Muscle layer of duodenum (tissue), 2 donors: ENCODE measurements at regions not wholly inside any gene's neighbourhood (a gene's known extent, or its start where the extent isn't known, plus 50 kb on each side); places are given as distances from the start of the nearest gene placed in this dataset.

Source experiments
- H3K27ac ChIP-seq: one replicate; pipeline ENCODE4 v1.7.0; 2013; ENCODE audit warnings: mild to moderate bottlenecking, low read length
- H3K27me3 ChIP-seq: one replicate; pipeline ENCODE4 v1.7.0; 2013; ENCODE audit warnings: low read depth, mild to moderate bottlenecking, control low read depth, low read length
- H3K36me3 ChIP-seq, 2 donors: one replicate each; pipeline ENCODE4 v1.7.0; 2013; ENCODE audit warnings: low read length in 2 of 2, control low read depth in 1 of 2, mild to moderate bottlenecking in 1 of 2; ENCODE audit not compliant: insufficient read depth in 2 of 2, control insufficient read depth in 1 of 2
- H3K4me1 ChIP-seq, 2 donors: one replicate each; pipeline ENCODE4 v1.7.0; 2013; ENCODE audit warnings: low read length in 2 of 2, mild to moderate bottlenecking in 2 of 2, control low read depth in 1 of 2, moderate library complexity in 1 of 2; ENCODE audit not compliant: insufficient read depth in 2 of 2, control insufficient read depth in 1 of 2
- H3K4me3 ChIP-seq, 2 donors: one replicate each; pipeline ENCODE4 v1.7.0; 2013; ENCODE audit warnings: low read length in 2 of 2, low read depth in 1 of 2, mild to moderate bottlenecking in 1 of 2
- H3K9me3 ChIP-seq, 2 donors: one replicate each; pipeline ENCODE4 v1.7.0; 2013; ENCODE audit warnings: low read length in 2 of 2, control low read depth in 1 of 2, mild to moderate bottlenecking in 1 of 2; ENCODE audit not compliant: control insufficient read depth in 1 of 2
- donor health status: healthy.

- Histone ChIP-seq H3K9me3 (no peaks in the 10 kb centered on the region), H3K27me3 (no peaks in the 10 kb centered on the region), H3K36me3 (no peaks in the 10 kb centered on the region), H3K27ac (no peak overlapping the region), H3K4me3 (no peak overlapping the region), H3K4me1 (no peaks in the 10 kb centered on the region)
These were observed 274.0 kb downstream of the MYCN start for GRCh38 chr2:16214391-16214790.

DNA sequence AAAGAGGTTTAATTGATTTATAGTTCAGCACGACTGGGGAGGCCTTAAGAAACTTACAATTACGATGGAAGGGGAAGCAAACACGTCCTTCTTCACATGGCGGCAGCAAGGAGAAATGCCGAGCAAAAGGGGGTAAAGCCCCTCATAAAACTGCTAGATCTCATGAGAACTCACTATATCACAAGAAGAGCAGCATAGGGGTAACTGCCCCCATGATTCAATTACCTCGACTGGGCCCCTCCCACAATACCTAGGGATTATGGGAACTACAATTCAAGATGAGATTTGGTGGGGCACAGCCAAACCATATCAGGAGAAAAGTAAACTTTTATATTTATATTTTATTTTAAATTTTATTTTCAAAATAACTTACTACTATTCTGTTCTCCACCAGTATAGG, 272.0 kb downstream of the MYCN start:
- H3K4me3 ChIP-seq, result no peak overlapping the region
- H3K36me3 ChIP-seq, result no peaks in the 10 kb centered on the region
- H3K27me3 ChIP-seq, result no peaks in the 10 kb centered on the region
- H3K27ac ChIP-seq, result no peak overlapping the region
- H3K4me1 ChIP-seq, result no peaks in the 10 kb centered on the region
- H3K9me3 ChIP-seq, result no peaks in the 10 kb centered on the region

- Histone ChIP-seq H3K4me1 (no peaks in the 10 kb centered on the region), H3K27me3 (no peaks in the 10 kb centered on the region), H3K27ac (no peak overlapping the region), H3K9me3 (no peaks in the 10 kb centered on the region), H3K36me3 (no peaks in the 10 kb centered on the region), H3K4me3 (no peak overlapping the region)
These were observed 271.0 kb downstream of the MYCN start for GRCh38 chr2:16211341-16211740.

DNA sequence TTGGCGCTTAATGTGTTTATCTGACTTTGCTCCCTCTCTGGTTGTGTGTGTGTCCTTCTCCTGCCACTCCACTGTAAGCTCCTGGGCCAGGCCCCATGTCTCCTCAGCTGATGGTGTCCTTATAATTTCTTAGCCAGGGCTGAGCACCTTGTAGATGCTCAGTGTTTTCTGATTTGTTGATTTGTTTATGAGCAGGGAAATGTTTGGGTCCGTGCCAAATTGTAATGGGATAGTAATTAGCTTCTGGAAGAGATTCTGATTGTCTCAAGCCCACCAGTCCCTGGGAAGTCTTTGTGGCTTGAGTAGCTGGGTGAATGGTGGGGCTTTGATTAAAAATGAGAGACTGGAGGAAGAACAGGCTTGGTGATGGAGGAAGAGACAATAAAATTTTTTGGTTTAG, 270.5 kb downstream of the MYCN start:
- no peaks in the 10 kb centered on the region for H3K27me3 ChIP-seq
- no peak overlapping the region for H3K4me3 ChIP-seq
- no peaks in the 10 kb centered on the region for H3K36me3 ChIP-seq
- no peaks in the 10 kb centered on the region for H3K4me1 ChIP-seq
- no peak overlapping the region for H3K27ac ChIP-seq
- H3K9me3 ChIP-seq, result no peaks in the 10 kb centered on the region

- Histone ChIP-seq H3K9me3 (no peaks in the 10 kb centered on the region), H3K27me3 (no peaks in the 10 kb centered on the region), H3K27ac (no peak overlapping the region), H3K4me1 (no peaks in the 10 kb centered on the region), H3K36me3 (no peaks in the 10 kb centered on the region), H3K4me3 (no peak overlapping the region)
These were observed 269.4 kb downstream of the MYCN start for GRCh38 chr2:16209799-16210198.

DNA sequence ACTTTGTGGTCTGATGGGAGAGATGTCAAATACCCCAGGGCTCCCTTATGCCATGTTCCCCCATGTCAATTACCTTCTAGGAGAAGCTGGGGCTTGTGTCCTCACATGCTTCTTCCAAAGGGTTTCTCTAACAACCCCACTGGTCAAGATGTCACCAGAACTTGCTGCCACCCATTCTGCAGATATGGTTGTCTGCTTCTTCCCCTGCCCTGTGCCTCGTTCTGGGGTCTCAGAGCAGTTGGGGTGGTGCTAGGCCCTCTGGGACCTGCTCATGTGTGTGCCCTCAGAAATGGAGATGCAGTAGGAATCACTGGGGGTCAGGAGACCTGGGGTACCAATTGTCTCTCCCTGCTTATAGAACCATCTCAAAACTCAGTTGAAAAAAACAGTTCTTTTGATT, 268.6 kb downstream of the MYCN start:
- no peaks in the 10 kb centered on the region for H3K36me3 ChIP-seq
- H3K27ac ChIP-seq, result no peak overlapping the region
- no peaks in the 10 kb centered on the region for H3K9me3 ChIP-seq
- no peaks in the 10 kb centered on the region for H3K4me1 ChIP-seq
- H3K27me3 ChIP-seq, result no peaks in the 10 kb centered on the region
- no peak overlapping the region for H3K4me3 ChIP-seq

DNA sequence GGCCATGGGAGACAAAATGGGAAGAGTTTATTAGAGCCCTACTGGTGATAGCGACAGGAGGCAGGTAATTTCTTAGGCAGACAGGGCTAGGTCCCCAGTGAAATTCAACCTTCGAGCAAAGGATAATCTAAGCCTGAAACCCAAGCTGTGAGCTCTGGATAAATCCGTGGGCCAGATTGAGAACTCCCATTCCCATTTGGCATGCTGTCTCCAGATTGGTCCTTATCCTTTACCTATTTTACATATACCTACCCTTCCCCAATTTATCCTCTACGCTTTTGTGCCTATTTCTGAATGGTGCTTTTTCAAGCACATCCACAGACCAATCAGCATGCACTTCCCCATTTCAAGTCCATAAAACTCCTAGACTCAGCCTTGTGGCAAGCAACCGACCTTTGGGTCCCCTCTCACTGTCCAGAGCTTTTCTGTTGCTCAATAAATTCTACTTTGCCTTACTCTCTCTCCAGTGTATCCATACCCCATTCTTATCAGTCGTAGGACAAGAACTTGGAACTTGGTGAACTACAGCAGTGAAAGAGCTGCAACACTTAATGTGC, 268.0 kb downstream of the MYCN start:
- Histone ChIP-seq H3K27ac (no peak overlapping the region), H3K4me3 (no peak overlapping the region), H3K36me3 (no peaks in the 10 kb centered on the region), H3K9me3 (no peaks in the 10 kb centered on the region), H3K27me3 (no peaks in the 10 kb centered on the region), H3K4me1 (no peaks in the 10 kb centered on the region)

DNA sequence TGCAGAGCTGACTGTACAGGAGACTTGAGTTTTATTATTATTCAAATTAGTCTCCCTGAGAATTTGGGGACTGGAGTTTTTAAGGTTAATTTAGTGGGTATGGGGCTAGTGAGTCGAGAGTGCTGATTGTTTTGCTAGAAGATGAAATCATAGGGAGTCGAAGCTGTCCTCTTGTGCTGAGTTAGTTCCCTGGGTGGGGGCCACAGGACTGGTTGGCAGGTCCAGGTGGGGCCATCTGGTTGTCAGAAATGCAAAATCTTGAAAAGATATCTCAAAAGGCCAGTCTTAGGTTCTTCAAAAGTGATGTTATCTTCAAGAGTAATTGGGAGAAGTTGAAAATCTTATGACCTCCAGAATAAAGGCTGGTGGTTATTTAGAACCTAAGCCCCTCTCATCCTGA, 267.3 kb downstream of the MYCN start:
- H3K4me3 ChIP-seq, result no peak overlapping the region
- no peaks in the 10 kb centered on the region for H3K9me3 ChIP-seq
- H3K27ac ChIP-seq, result no peak overlapping the region
- no peaks in the 10 kb centered on the region for H3K27me3 ChIP-seq
- no peaks in the 10 kb centered on the region for H3K4me1 ChIP-seq
- no peaks in the 10 kb centered on the region for H3K36me3 ChIP-seq

GRCh38 chr2:16207151-16207550, 266.8 kb downstream of the MYCN start:
- H3K27me3 ChIP-seq, result no peaks in the 10 kb centered on the region
- no peaks in the 10 kb centered on the region for H3K9me3 ChIP-seq
- H3K27ac ChIP-seq, result no peak overlapping the region
- H3K4me3 ChIP-seq, result no peak overlapping the region
- no peaks in the 10 kb centered on the region for H3K4me1 ChIP-seq
- H3K36me3 ChIP-seq, result no peaks in the 10 kb centered on the region

- H3K4me1 ChIP-seq, result no peaks in the 10 kb centered on the region
- H3K27me3 ChIP-seq, result no peaks in the 10 kb centered on the region
- H3K4me3 ChIP-seq, result no peak overlapping the region
- no peaks in the 10 kb centered on the region for H3K36me3 ChIP-seq
- no peak overlapping the region for H3K27ac ChIP-seq
- H3K9me3 ChIP-seq, result no peaks in the 10 kb centered on the region
These were observed 266.0 kb downstream of the MYCN start for GRCh38 chr2:16206191-16206944.

DNA sequence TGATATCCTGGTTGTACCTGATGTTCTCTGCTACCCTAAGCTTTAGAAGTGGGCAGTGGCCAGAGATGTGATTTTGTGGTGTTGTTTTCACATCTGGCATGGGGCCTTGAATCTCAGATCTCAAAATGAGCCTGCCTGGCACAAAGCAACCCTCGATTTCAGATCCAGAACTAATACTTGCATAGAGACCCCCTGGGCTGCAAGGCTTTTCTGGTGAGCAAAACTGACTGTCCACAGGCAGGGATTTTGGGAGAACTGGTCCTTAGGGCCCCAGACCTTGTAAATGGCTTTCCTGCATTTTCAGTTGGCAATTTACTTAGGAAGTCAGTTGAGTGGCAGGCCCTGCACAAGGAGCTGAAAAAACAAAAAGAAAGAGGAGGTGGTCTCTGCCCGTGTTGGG, 265.3 kb downstream of the MYCN start:
- Histone ChIP-seq H3K36me3 (no peaks in the 10 kb centered on the region), H3K4me1 (no peaks in the 10 kb centered on the region), H3K9me3 (no peaks in the 10 kb centered on the region), H3K27ac (no peak overlapping the region), H3K27me3 (no peaks in the 10 kb centered on the region), H3K4me3 (no peak overlapping the region)
